Choroid plexus epithelial cell (primary cell): ENCODE measurements at regions not wholly inside any gene's neighbourhood (a gene's known extent, or its start where the extent isn't known, plus 50 kb on each side); places are given as distances from the start of the nearest gene placed in this dataset.
A peak's percentile ranks its signal among the peaks of the same experiment; 100 is the strongest.

ENCODE experiments used
- DNase-seq: peaks from one replicate; pipeline ENCODE4 v3.0.0-alpha.2; 2010; ENCODE audit warnings: low read depth
- H3K4me3 ChIP-seq: 2 replicates; pipeline ENCODE4 v1.5.1; 2011; ENCODE audit warnings: low read depth, mild to moderate bottlenecking, control low read depth, low read length, moderate library complexity
- TF ChIP-seq, protein P1 (sequence below): conservative IDR thresholded peaks from 2 replicates; pipeline ENCODE4 v1.5.1; 2011; ENCODE audit warnings: low read depth, mild to moderate bottlenecking, control low read depth, inconsistent platforms, low read length, moderate library complexity

DNA sequence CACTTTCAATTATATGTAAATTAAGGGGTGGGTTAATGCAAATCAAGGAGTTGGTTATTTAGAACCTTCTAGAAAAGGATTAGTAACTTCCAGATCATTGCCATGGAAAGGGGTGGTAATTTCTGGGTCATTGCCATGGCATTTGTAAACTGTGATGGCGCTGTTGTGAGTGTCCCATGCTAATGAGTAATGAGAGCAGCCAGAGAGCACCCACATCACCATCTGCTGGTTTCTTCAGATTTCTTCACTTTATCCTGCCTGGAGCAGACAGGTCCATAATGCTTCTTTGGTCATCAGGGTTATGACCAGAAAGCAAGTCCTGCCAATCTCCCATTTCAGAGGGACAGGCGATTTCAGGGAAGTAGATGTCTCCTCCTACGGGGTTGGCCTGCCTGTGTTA is 311.3 kb upstream of the CNR1 start:
- no peak for DNase-seq
- H3K4me3 ChIP-seq = no peak overlapping the region
- TF ChIP-seq, protein P1, sequence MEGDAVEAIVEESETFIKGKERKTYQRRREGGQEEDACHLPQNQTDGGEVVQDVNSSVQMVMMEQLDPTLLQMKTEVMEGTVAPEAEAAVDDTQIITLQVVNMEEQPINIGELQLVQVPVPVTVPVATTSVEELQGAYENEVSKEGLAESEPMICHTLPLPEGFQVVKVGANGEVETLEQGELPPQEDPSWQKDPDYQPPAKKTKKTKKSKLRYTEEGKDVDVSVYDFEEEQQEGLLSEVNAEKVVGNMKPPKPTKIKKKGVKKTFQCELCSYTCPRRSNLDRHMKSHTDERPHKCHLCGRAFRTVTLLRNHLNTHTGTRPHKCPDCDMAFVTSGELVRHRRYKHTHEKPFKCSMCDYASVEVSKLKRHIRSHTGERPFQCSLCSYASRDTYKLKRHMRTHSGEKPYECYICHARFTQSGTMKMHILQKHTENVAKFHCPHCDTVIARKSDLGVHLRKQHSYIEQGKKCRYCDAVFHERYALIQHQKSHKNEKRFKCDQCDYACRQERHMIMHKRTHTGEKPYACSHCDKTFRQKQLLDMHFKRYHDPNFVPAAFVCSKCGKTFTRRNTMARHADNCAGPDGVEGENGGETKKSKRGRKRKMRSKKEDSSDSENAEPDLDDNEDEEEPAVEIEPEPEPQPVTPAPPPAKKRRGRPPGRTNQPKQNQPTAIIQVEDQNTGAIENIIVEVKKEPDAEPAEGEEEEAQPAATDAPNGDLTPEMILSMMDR = peak; percentile 15

DNA sequence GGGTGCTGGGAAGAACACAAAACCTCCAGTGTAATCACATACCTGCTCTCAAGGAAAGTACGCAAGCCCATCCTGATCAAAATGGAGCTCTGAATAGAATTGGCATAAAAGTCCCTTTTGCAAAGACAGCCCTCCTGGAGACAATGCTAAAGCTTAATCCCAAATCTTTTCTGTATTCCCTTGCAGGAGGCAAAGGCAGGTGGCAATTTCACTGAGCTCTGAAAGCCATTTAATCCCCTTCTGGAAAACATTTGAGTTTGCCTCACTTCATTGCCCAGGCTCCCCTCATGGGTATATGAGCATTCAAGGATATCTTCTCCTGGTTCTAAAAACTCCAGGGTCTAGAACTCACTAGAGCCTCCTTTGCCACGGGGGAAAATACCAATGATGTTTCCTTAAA is 310.2 kb upstream of the CNR1 start:
- DNase-seq = no peak
- H3K4me3 ChIP-seq = no peak overlapping the region
- TF ChIP-seq, protein P1 = no peak

- TF ChIP-seq, protein P1 = no peak
These were observed 308.6 kb upstream of the CNR1 start for GRCh38 chr6:88474720-88475119.

DNA sequence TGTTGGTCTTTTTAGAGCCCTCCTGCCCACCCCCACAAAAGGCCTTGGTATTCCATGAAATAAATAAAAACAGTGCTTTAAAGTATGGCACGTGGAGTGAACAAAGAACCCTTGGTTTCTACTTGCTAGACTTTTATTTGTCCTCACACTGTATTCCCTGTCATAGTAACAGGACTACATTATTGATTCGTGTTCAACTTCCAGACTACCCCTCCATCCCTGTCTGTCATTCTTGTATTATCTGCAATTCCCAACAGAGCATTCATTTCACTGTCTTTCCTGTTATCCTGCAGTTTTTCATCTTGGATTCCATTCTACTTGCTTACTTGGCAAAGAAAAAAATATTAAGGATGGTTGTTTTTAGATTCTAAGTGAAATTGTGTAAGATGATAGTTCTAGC is 307.4 kb upstream of the CNR1 start:
- no peak for DNase-seq
- TF ChIP-seq, protein P1 = no peak
- no peak overlapping the region for H3K4me3 ChIP-seq

More at GRCh38 chr6:88474720-88475119, 308.6 kb upstream of the CNR1 start:
- no peak for DNase-seq
- H3K4me3 ChIP-seq = no peak overlapping the region

DNA sequence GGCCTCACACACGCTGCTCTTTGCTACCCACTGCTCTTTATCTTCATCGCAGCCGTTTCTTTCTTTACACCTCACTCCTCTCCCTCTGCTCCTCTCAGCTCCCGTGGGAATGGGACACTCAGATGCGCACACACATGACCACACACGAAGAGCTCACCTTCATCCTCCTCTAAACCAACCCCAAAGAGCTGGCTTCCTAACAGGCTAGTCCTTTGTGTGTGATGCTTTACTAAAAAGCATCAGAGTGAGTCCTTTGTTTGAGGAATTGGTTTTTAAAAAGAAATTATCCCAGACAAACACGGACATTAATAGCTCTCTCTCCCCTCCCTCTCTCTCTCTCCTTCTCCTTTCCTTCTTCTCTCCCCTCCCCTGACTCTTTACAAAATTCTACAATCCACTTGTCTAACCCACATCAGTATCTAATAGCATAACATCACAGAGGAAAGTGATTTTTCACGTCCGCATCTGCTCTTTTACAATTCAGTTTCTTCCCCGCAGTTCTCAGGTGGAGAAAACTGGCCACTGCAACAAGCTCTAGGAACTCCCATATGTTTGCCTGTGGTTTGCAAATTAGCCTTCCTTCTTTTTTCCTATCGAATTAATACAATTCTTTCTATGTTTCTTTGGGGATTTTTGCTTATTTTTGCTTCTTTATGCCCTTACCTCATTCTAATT is 306.8 kb upstream of the CNR1 start:
- no peak overlapping the region for H3K4me3 ChIP-seq
- no peak for DNase-seq
- TF ChIP-seq, protein P1 = no peak

DNA sequence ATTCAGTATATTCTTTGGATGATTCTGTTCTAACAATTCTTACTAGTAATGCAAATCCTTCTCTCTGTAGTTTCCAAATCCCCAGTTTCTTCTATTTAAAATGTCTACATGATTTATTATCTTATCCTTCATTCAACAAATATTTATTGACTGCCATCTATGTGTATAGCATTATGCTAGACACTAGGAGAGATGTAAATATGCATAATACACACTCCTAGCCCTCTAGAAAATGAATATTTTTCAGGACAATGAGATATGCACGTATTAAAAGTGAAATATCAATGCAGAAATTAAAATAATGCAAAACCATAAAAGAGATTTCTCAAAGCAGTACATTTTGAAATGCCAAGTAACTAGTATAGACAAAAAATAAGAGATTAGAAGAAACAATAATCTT is 293.5 kb upstream of the CNR1 start:
- TF ChIP-seq, protein P1 = no peak
- DNase-seq = no peak
- no peak overlapping the region for H3K4me3 ChIP-seq

GRCh38 chr6:88459189-88459588 is 293.0 kb upstream of the CNR1 start:
- no peak overlapping the region for H3K4me3 ChIP-seq
- TF ChIP-seq, protein P1 = no peak
- DNase-seq = no peak
